Smooth muscle cell of the brain vasculature (primary cell): ENCODE measurements at regions not wholly inside any gene's neighbourhood (a gene's known extent, or its start where the extent isn't known, plus 50 kb on each side); places are given as distances from the start of the nearest gene placed in this dataset.
"Not testable (repeated sequence)": the region's sequence is repeated elsewhere in the genome, so short reads cannot be mapped to it uniquely, and the experiment has no call there.

Experiments
- DNase-seq: peaks from one replicate; pipeline ENCODE4 v3.0.0-alpha.2; 2012; ENCODE audit warnings: low read depth, low spot score

- no peak for DNase-seq
These were observed 890.2 kb upstream of the VRK2 start for GRCh38 chr2:57156231-57156924.

- no peak for DNase-seq
These were observed 885.6 kb upstream of the VRK2 start for GRCh38 chr2:57160976-57161375.

DNA sequence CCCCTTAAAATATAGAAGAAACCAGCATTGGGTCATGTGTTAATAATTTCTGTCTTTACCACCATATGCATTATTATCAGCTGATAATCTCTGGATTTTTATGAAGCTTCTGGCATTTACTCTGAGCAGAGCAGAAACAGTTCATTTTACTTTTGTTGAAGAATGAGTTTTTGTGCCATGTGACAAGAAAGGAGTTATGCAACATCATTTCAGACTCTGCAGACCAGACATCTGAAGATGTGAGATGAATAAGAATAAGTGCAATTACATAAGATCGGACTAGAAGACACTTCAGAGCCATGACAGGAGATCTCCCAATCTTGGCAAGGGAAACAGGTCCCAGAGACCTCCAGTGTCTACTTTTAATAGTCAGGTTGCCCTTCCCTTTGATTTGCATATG, 869.4 kb upstream of the VRK2 start:
- DNase-seq, result no peak

DNA sequence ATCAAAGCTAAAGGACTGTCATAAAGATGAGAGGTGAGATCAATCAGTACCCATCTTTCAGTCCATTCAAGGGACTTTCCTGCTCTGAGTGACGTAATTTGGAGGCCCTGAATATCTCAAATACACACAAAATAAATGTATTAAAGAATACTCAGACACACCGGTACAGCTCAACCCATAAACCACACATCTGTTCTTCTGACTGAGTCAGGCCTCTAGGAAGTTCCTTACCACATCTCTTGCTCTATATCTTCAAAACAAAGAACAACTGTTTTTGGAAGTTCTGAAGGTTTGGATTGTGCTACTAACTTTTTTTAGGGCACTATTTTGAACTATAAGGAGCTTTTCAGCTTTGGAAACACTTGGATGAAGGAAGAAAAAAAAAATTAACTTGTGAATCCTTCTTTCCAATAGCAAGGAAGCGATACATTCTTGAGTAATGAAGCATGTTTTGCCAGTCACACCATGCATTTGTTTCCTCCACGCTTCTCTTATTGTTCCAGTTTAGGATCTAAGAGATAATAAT, 866.5 kb upstream of the VRK2 start:
- DNase-seq, result no peak

DNA sequence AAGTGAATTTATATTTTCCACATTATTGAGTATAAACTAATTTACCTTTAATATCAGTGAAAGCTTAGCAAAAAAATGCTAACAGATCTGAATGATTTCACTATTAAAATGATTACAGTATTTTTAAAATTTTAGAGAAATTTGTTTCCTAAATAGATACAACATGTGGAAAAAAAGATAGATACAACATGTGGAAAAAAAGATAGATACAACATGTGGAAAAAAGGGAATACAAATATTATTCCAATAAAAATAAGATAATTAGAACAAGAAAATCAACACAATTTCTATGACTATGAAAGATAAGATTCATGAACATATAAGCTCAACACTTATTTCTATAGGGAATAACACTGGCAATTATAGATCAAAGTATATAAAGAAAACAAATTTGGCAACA, 865.9 kb upstream of the VRK2 start:
- DNase-seq, result no peak

- DNase-seq, result no peak
These were observed 865.1 kb upstream of the VRK2 start for GRCh38 chr2:57181315-57182038.

DNA sequence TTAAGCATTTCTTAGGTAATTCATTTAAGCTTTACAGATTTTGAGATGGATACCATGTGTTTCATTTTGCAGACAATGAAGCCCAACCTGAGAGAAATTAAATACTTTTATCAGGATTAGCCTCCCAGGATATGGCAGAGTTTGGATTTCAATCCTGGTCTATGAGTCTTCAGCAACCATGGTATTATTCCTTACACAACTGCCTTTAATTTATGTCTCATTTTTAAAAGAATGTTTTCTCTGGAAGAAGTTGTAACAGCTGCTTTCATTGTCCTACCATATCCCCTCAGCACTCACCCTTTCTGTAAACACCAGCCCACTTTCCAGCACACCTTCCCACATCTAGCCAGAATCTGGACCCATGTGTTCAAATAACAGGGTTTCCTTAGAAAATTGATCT, 863.7 kb upstream of the VRK2 start:
- DNase-seq, result no peak

DNA sequence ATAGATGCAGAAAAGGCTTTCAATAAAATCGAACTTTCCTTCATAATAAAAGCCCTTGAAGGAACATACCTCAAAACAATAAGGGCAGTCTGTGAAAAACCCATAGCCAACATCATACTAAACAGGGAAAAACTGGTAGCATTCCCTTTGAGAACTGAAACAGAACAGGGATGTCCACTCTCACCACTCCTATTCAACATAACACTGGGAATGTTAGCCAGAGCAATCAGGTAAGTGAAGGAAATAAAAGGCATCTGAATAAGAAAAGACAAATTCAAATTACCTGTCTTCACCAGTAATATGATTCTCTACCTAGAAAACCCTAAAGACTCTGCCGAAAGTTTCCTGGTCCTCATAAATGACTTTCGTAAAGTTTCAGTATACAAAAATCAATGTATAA, 861.0 kb upstream of the VRK2 start:
- DNase-seq, result no peak

GRCh38 chr2:57190007-57190406, 856.6 kb upstream of the VRK2 start:
- DNase-seq, result no peak

DNA sequence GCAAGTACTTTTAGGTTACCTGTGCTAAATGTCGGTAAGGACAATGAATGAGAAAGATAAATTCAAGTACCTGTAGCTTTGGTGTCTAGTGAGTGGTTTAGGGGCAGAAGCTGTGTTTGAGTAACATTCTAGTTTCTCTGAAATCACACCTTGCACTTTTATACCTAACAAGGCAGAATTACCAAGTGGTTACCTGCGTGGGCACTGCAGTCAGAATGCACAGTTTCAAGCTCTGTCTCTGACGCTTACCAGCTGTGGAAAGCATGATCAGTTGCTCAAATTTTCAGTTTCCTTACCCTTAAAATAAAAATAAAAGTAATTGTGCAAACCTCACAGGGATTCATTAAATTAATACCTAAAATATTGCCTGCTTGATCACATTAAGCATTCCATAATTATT, 846.9 kb upstream of the VRK2 start:
- no peak for DNase-seq

GRCh38 chr2:57204364-57204763, 842.2 kb upstream of the VRK2 start:
- no peak for DNase-seq

DNA sequence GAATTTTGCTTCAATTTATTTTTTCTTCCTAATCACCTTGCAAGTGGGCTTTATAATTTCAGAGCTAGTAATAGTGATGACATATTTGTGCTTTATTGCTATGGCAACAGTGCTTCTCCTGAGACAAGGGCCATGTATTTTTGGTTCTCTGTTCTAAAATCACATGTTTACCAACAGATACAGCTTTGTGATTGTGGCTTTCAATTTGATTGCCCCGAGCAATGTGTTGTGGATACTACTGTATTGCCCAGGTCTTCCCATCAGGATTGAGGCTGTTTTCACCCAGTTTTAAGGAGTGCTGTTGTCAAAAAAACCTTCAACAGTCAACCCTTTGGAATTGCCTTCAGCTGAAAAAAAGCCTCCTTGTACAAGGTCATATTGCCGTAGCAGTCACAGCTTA, 841.4 kb upstream of the VRK2 start:
- DNase-seq, result no peak

- no peak for DNase-seq
These were observed 839.4 kb upstream of the VRK2 start for GRCh38 chr2:57207191-57207590.

- no peak for DNase-seq
These were observed 836.8 kb upstream of the VRK2 start for GRCh38 chr2:57209799-57210198.

- DNase-seq, result no peak
These were observed 835.8 kb upstream of the VRK2 start for GRCh38 chr2:57210855-57211254.

DNA sequence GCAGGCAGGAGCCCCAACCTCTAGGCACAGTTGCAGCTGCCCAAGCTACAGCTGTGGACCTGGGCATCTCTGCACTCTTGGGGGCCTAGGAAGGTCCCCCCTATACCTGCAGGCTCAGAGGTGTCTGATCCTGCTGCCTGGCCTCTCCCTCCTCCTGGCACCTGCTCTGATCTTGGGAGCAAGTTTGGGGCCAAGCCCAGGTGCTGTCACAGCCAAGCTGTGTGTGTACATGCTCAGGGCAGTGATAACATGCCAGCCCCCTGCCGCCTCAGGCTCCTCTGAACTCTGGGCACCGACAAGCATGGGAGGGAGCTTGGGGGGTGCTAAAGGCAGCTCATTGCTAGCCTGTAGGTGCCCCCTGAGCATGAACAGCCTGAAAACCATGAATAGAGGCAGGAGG, 829.6 kb upstream of the VRK2 start:
- no peak for DNase-seq

- no peak for DNase-seq
These were observed 828.4 kb upstream of the VRK2 start for GRCh38 chr2:57218206-57218605.

DNA sequence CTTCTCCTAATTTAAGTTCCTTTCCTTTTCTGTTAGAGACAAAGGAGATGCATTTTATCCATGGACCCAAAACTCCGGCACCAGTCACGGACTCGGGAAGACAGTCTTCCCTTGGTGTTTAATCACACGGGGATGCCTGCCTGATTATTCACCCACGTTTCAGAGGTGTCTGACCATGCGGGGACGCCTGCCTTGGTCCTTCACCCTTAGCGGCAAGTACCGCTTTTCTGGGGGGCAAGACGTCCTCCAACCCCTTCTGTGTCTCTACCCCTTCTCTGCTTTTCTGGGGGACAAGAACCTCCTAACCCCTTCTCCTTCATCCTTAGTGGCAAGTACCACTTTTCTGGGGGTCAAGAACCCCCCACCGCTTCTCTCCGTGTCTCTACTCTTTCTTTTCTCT, 816.9 kb upstream of the VRK2 start:
- DNase-seq, result not testable (repeated sequence)

- DNase-seq, result not testable (repeated sequence)
These were observed 814.3 kb upstream of the VRK2 start for GRCh38 chr2:57232341-57232740.

- not testable (repeated sequence) for DNase-seq
These were observed 795.1 kb upstream of the VRK2 start for GRCh38 chr2:57251495-57251894.

DNA sequence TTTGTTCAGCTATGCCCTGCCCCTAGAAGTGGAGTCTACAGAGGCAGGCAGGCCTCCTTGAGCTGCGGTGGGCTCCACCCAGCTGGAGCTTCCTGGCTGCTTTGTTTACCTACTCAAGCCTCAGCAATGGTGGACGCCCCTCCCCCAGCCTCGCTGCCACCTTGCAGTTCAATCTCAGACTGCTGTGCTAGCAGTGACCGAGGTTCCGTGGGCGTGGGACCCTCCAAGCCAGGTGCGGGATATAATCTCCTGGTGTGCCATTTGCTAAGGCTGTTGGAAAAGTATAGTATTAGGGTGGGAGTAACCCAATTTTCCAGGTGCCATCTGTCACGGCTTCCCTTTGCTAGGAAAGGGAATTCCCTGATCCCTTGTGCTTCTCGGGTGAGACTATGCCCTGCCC, 770.2 kb upstream of the VRK2 start:
- DNase-seq, result not testable (repeated sequence)

DNA sequence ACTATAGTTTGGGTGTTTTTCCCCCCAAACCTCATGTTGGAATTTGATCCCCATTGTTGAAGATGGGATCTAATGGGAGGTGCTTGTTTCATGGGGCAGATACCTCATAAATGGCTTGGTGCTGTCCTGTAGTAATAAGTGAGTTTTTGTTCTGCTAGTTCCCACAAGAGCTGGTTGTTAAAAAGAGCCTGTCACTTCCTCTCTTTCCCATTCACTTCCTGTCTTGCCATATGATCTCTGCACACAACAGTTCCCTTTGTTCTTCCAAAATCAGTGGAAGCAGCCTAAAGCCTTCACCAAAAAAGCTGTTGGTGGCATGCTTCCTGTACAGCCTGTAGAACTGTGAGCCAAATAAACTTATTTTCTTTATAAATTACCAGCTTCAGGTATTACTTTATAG, 768.2 kb upstream of the VRK2 start:
- no peak for DNase-seq

DNA sequence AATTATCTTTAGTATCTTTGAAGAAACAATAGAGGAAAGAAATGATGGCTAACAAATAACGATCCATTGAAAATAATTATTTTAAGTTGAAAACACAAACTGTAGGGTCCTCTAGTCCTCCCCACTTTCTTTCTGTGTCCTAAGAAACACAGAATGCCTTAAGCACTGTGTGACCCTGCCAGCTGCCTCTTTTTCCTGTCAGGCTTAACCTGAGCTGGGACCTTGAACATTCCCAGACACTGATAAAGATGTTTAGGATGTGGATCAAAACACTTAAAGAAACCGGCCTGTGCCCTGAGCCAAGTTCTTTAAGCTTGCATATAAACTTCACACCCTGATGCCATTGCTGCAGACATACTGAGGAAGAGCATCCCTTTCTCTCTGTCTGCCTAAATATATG, 755.4 kb upstream of the VRK2 start:
- no peak for DNase-seq
